HepG2 (cell line): ENCODE measurements at regions not wholly inside any gene's neighbourhood (a gene's known extent, or its start where the extent isn't known, plus 50 kb on each side); places are given as distances from the start of the nearest gene placed in this dataset.
A peak's percentile ranks its signal among the peaks of the same experiment; 100 is the strongest.

Experiments used
- ASH2L ChIP-seq: fragments of 300-600, 200-600 bp; sonication (generic); IDR thresholded peaks from 2 replicates; pipeline ENCODE4 v1.7.0; 2017; ENCODE audit warnings: low read depth, mild to moderate bottlenecking, moderate library complexity, mixed read lengths, low read length; ENCODE audit not compliant: insufficient read length
- CEBPG ChIP-seq: IDR thresholded peaks from 2 replicates; pipeline ENCODE4 v1.6.1; 2016
- GATAD2A ChIP-seq: IDR thresholded peaks from 2 replicates; pipeline ENCODE4 v1.6.1; 2016
- HMG20A ChIP-seq: IDR thresholded peaks from 2 replicates; pipeline ENCODE4 v1.6.1; 2016; ENCODE audit warnings: borderline replicate concordance
- KAT8 ChIP-seq: IDR thresholded peaks from 2 replicates; pipeline ENCODE4 v1.6.1; 2016; ENCODE audit warnings: missing genetic modification reagents, missing compliant biosample characterization
- NFKBIZ ChIP-seq: IDR thresholded peaks from 2 replicates; pipeline ENCODE4 v1.6.1; 2018; ENCODE audit warnings: missing genetic modification reagents, missing compliant biosample characterization
- PRPF4 ChIP-seq: fragments of 200-400 bp; formaldehyde crosslinking; IDR thresholded peaks from 2 replicates; pipeline ENCODE4 v1.6.1; 2016; ENCODE audit warnings: low read length, low read depth; ENCODE audit not compliant: poor library complexity, severe bottlenecking
- SRSF4 ChIP-seq: fragments of 200-400 bp; formaldehyde crosslinking; IDR thresholded peaks from one replicate; pipeline ENCODE4 v1.6.1; 2018; ENCODE audit warnings: mild to moderate bottlenecking, low read depth, low read length, moderate library complexity; ENCODE audit not compliant: poor library complexity, severe bottlenecking
- ZBTB7A ChIP-seq: sonication (generic); formaldehyde crosslinking; IDR thresholded peaks from 2 replicates; pipeline ENCODE4 v1.8.0; 2022; ENCODE audit warnings: mild to moderate bottlenecking, missing genetic modification reagents
- ZFX ChIP-seq: sonication (generic); formaldehyde crosslinking; IDR thresholded peaks from 2 replicates; pipeline ENCODE4 v1.4.0; 2020; ENCODE audit warnings: mild to moderate bottlenecking, low read depth, missing genetic modification reagents, moderate library complexity
- ZNF547 ChIP-seq: sonication (generic); formaldehyde crosslinking; IDR thresholded peaks from 2 replicates; pipeline ENCODE4 v1.5.1; 2020; ENCODE audit warnings: mild to moderate bottlenecking, missing genetic modification reagents
- ZNF879 ChIP-seq: sonication (generic); formaldehyde crosslinking; IDR thresholded peaks from 2 replicates; pipeline ENCODE4 v1.8.1; 2023; ENCODE audit warnings: missing genetic modification reagents
- ZSCAN29 ChIP-seq: sonication (generic); formaldehyde crosslinking; conservative IDR thresholded peaks from 2 replicates; pipeline ENCODE4 v1.4.0; 2020; ENCODE audit warnings: mild to moderate bottlenecking, missing genetic modification reagents
- TF ChIP-seq, protein P1 (sequence below): sonication (generic); formaldehyde crosslinking; IDR thresholded peaks from 2 replicates; pipeline ENCODE4 v1.4.0; 2020; ENCODE audit warnings: mild to moderate bottlenecking, missing genetic modification reagents
- TF ChIP-seq, protein P2 (sequence below): sonication (generic); formaldehyde crosslinking; IDR thresholded peaks from 2 replicates; pipeline ENCODE4 v1.5.0; 2020; ENCODE audit warnings: mild to moderate bottlenecking, missing genetic modification reagents, borderline replicate concordance
- TF ChIP-seq, protein P3 (sequence below): sonication (generic); formaldehyde crosslinking; IDR thresholded peaks from 2 replicates; pipeline ENCODE4 v1.5.1; 2020; ENCODE audit warnings: missing genetic modification reagents, mild to moderate bottlenecking, borderline replicate concordance

DNA sequence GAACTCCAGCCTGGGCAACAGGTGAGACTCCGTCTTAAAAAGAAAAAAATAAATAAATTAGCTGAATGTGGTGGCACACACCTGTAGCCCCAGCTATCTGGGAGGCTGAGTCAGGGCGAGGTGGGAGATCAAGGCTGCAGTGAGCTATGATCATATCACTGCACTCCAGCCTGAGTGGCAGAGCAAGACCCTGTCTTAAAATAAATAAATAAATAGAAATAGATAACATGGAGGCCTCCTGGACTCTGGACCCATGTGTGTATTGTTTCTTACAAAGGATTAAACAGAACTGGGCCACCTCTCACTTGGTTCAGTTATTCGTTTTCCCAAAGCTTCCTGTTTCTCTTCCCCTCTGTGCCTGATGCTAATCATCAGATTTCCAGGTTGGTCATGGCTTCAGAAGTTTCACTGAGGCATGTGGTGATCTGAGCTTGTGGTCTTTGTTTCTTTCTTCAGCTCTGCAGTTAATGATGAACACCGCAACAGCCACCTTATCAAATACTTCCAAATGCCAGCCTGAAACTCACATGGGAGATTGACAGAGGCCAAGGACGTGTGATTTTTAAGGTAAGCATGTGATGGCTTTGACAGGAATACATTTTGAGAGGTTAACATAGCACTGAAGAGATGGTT lies 83.3 kb upstream of the MAP4K4 start (continued):
- peak; percentile 36; the same call in 1 of the 2 replicates for TF ChIP-seq ZFX (CRISPR knock-in tag)
- no peak for TF ChIP-seq PRPF4
- peak; percentile 75 for TF ChIP-seq ASH2L
- TF ChIP-seq, protein P1, sequence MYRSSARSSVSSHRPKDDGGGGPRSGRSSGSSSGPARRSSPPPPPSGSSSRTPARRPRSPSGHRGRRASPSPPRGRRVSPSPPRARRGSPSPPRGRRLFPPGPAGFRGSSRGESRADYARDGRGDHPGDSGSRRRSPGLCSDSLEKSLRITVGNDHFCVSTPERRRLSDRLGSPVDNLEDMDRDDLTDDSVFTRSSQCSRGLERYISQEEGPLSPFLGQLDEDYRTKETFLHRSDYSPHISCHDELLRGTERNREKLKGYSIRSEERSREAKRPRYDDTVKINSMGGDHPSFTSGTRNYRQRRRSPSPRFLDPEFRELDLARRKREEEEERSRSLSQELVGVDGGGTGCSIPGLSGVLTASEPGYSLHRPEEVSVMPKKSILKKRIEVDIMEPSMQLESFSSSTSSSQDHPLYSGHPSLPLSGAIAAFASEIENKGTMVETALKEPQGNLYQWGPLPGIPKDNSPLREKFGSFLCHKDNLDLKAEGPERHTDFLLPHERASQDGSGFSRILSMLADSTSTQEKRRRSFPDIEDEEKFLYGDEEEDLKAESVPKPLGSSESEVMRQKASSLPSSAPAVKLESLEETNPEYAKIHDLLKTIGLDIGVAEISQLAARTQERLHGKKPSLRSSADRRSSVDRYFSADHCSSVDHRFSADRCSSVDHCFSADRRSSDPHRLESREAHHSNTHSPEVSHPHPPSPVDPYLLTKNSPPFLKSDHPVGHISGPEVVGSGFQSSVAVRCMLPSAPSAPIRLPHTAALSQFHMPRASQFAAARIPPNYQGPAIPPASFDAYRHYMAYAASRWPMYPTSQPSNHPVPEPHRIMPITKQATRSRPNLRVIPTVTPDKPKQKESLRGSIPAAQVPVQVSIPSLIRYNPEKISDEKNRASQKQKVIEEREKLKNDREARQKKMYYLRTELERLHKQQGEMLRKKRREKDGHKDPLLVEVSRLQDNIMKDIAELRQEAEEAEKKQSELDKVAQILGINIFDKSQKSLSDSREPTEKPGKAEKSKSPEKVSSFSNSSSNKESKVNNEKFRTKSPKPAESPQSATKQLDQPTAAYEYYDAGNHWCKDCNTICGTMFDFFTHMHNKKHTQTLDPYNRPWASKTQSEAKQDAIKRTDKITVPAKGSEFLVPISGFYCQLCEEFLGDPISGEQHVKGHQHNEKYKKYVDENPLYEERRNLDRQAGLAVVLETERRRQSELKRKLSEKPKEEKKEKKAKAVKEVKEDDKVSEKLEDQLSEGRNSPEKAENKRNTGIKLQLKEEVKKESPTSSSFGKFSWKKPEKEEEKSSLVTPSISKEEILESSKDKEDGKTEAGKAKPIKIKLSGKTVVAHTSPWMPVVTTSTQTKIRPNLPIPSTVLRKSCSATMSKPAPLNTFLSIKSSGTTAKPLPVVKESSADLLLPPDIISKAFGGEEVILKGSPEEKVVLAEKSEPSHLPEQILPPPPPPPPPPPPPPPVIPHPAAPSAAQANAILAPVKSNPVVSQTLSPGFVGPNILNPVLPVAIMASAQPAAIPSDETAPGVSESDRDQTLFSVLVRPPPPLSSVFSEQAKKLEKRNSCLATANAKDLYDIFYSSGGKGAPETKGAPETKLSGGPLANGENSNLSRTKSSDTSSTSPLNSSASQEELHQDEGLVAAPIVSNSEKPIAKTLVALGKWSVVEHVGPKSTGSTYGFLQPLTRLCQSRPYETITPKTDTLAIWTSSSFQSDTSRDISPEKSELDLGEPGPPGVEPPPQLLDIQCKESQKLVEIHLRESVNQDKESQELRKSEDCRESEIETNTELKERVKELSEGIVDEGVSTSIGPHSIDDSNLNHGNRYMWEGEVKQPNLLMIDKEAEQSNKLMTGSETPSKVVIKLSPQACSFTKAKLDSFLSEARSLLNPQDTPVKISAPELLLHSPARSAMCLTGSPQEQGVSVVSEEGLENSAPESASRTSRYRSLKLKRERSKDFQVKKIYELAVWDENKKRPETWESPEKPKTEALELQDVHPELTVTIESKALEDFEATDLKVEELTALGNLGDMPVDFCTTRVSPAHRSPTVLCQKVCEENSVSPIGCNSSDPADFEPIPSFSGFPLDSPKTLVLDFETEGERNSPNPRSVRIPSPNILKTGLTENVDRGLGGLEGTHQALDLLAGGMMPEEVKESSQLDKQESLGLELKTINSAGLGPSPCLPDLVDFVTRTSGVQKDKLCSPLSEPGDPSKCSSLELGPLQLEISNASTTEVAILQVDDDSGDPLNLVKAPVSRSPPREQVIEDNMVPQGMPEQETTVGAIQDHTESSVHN (CRISPR knock-in tag): no peak
- TF ChIP-seq CEBPG: 0 out of 2 replicates have a peak, but pooled peaks have one; percentile 2
- TF ChIP-seq ZBTB7A: peak; percentile 64; the same call in 1 of the 2 replicates
- TF ChIP-seq HMG20A: peak; percentile 75; the same call in 1 of the 2 replicates
- TF ChIP-seq ZSCAN29 (CRISPR knock-in tag): peak; percentile 53; the same call in 1 of the 2 replicates
- TF ChIP-seq SRSF4: no peak
- TF ChIP-seq, protein P2, sequence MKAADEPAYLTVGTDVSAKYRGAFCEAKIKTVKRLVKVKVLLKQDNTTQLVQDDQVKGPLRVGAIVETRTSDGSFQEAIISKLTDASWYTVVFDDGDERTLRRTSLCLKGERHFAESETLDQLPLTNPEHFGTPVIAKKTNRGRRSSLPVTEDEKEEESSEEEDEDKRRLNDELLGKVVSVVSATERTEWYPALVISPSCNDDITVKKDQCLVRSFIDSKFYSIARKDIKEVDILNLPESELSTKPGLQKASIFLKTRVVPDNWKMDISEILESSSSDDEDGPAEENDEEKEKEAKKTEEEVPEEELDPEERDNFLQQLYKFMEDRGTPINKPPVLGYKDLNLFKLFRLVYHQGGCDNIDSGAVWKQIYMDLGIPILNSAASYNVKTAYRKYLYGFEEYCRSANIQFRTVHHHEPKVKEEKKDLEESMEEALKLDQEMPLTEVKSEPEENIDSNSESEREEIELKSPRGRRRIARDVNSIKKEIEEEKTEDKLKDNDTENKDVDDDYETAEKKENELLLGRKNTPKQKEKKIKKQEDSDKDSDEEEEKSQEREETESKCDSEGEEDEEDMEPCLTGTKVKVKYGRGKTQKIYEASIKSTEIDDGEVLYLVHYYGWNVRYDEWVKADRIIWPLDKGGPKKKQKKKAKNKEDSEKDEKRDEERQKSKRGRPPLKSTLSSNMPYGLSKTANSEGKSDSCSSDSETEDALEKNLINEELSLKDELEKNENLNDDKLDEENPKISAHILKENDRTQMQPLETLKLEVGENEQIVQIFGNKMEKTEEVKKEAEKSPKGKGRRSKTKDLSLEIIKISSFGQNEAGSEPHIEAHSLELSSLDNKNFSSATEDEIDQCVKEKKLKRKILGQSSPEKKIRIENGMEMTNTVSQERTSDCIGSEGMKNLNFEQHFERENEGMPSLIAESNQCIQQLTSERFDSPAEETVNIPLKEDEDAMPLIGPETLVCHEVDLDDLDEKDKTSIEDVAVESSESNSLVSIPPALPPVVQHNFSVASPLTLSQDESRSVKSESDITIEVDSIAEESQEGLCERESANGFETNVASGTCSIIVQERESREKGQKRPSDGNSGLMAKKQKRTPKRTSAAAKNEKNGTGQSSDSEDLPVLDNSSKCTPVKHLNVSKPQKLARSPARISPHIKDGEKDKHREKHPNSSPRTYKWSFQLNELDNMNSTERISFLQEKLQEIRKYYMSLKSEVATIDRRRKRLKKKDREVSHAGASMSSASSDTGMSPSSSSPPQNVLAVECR (CRISPR knock-in tag): peak; percentile 41; the same call in 1 of the 2 replicates
- TF ChIP-seq KAT8 (CRISPR knock-in tag): peak; percentile 49; the same call in 1 of the 2 replicates
- TF ChIP-seq, protein P3, sequence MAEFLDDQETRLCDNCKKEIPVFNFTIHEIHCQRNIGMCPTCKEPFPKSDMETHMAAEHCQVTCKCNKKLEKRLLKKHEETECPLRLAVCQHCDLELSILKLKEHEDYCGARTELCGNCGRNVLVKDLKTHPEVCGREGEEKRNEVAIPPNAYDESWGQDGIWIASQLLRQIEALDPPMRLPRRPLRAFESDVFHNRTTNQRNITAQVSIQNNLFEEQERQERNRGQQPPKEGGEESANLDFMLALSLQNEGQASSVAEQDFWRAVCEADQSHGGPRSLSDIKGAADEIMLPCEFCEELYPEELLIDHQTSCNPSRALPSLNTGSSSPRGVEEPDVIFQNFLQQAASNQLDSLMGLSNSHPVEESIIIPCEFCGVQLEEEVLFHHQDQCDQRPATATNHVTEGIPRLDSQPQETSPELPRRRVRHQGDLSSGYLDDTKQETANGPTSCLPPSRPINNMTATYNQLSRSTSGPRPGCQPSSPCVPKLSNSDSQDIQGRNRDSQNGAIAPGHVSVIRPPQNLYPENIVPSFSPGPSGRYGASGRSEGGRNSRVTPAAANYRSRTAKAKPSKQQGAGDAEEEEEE (CRISPR knock-in tag): no peak
- no peak for TF ChIP-seq ZNF879 (CRISPR knock-in tag)
- peak; percentile 90 for TF ChIP-seq GATAD2A
- TF ChIP-seq ZNF547: 0 out of 2 replicates have a peak, but pooled peaks have one; percentile 17
- TF ChIP-seq NFKBIZ: no peak
